ENCODE measurements at regions not wholly inside any gene's neighbourhood (a gene's known extent, or its start where the extent isn't known, plus 50 kb on each side); places are given as distances from the start of the nearest gene placed in this dataset.

DNA sequence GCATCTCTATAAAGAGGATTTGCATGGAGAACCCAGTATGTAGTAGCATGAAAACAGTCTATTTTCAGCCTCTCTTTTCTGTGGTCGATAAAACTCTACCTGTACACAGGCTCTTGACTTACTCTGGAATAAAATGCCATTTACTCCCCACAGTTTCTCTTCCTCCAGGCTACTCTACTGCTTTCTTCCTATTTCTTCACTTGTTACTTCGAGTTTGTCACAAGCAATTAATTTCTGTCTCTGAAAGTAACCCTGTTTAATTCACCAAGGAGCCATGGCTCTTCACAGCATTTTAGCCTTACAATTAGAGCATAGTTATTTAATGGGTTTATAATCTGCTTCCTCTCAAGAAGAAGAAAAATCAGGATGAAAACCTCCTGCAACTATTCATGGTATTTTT, 472.9 kb upstream of the PRKX start:
- intact Hi-C loops (cut with DNase I): no loop called here
- 57% methylated on average over 2 of the region's 2 CpGs for WGBS
- Histone ChIP-seq H3K9me3 (no peaks in the 10 kb centered on the region), H3K4me3 (no peak overlapping the region), H3K4me1 (no peaks in the 10 kb centered on the region), H3K36me3 (no peaks in the 10 kb centered on the region), H3K27ac (replicated peaks in 1 of 4) (no peak overlapping the region), H3K27me3 (no peaks in the 10 kb centered on the region)
- no peak for DNase-seq (ENCODE audit: extremely low spot score)
- no peak for TF ChIP-seq POLR2AphosphoS5 (IDR thresholded peaks at IDR 0.05)

DNA sequence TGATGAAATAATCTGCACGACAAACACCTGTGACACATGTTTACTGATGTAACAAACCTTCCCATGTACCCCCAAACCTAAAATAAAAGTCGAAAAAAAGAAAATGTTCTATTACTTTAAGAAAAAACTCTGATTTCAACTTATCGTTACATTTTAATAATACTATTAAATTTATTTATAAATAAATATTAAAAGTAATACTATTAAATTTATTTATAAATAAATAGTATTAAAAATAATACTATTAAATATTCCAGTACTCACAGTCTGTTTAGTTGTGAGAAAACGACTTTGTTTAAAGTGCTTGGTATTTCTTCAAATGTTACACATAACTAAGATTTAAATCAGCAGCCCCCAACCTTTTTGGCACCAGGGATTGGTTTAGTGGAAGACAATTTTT, 471.6 kb upstream of the PRKX start:
- 89% methylated on average over 4 of the region's 4 CpGs for whole genome bisulfite sequencing
- Histone ChIP-seq H3K36me3 (no peaks in the 10 kb centered on the region), H3K27ac (replicated peaks in 1 of 4) (no peak overlapping the region), H3K4me3 (no peak overlapping the region), H3K9me3 (no peaks in the 10 kb centered on the region), H3K27me3 (no peaks in the 10 kb centered on the region), H3K4me1 (no peaks in the 10 kb centered on the region)
- no peak for TF ChIP-seq POLR2A (IDR thresholded peaks at IDR 0.05; ENCODE audit: low read depth)
- TF ChIP-seq POLR2AphosphoS5 (IDR thresholded peaks at IDR 0.05): no peak
- TF ChIP-seq EP300 (IDR thresholded peaks at IDR 0.05): no peak
- TF ChIP-seq CTCF (IDR thresholded peaks at IDR 0.05): no peak
- DNase-seq (ENCODE audit: extremely low spot score): no peak
- intact Hi-C loops (cut with DNase I): no loop called here

DNA sequence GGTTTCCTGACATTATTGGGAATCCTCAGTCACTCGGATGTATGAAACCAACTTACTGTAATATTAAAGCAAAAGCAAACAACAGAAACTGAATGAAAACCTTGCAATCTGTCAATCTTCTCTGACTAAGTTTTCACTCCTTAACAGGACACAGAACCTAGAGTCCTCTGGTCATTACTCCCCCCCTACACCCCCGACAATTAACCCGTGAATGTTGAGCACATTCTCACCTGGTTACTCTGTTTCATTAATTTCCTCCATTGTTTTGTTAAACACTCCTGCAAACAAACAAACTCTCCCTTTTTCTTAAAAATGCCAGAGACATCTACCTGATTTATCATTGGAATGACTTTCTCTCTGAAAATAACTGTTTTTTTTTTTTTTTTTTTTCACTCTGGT, 469.0 kb upstream of the PRKX start:
- no peaks in the 10 kb centered on the region for H3K9me3 ChIP-seq
- 72% methylated on average over 3 of the region's 3 CpGs for WGBS
- DNase-seq (ENCODE audit: extremely low spot score): no peak
- no peak overlapping the region for H3K27ac ChIP-seq (replicated peaks in 1 of 4)
- no peak overlapping the region for H3K4me3 ChIP-seq
- TF ChIP-seq EP300 (IDR thresholded peaks at IDR 0.05): no peak
- TF ChIP-seq POLR2A (IDR thresholded peaks at IDR 0.05; ENCODE audit: low read depth): no peak
- TF ChIP-seq CTCF (IDR thresholded peaks at IDR 0.05): no peak
- no peak for TF ChIP-seq POLR2AphosphoS5 (IDR thresholded peaks at IDR 0.05)
- no peaks in the 10 kb centered on the region for H3K36me3 ChIP-seq
- intact Hi-C loops (cut with DNase I): no loop called here
- no peaks in the 10 kb centered on the region for H3K27me3 ChIP-seq
- H3K4me1 ChIP-seq: no peaks in the 10 kb centered on the region

GRCh38 chrX:4181782-4182407, 468.4 kb upstream of the PRKX start:
- intact Hi-C loops (cut with DNase I): no loop called here
- 77% methylated on average over 4 of the region's 4 CpGs for WGBS
- TF ChIP-seq EP300 (IDR thresholded peaks at IDR 0.05) (no peak), CTCF (IDR thresholded peaks at IDR 0.05) (no peak), POLR2AphosphoS5 (IDR thresholded peaks at IDR 0.05) (no peak), POLR2A (IDR thresholded peaks at IDR 0.05; ENCODE audit: low read depth) (no peak)

GRCh38 chrX:4179031-4179430, 465.6 kb upstream of the PRKX start:
- intact Hi-C loops (cut with DNase I): no loop called here

More at GRCh38 chrX:4181782-4182407, 468.4 kb upstream of the PRKX start:
- H3K27ac ChIP-seq (replicated peaks in 1 of 4): no peak overlapping the region
- H3K4me1 ChIP-seq: no peaks in the 10 kb centered on the region
- H3K9me3 ChIP-seq: no peaks in the 10 kb centered on the region
- no peaks in the 10 kb centered on the region for H3K27me3 ChIP-seq
- no peak overlapping the region for H3K4me3 ChIP-seq
- DNase-seq (ENCODE audit: extremely low spot score): no peak
- no peaks in the 10 kb centered on the region for H3K36me3 ChIP-seq

More at GRCh38 chrX:4179031-4179430, 465.6 kb upstream of the PRKX start:
- TF ChIP-seq CTCF (IDR thresholded peaks at IDR 0.05): no peak
- no peak for TF ChIP-seq POLR2A (IDR thresholded peaks at IDR 0.05; ENCODE audit: low read depth)
- TF ChIP-seq POLR2AphosphoS5 (IDR thresholded peaks at IDR 0.05): no peak
- no peak for TF ChIP-seq EP300 (IDR thresholded peaks at IDR 0.05)
- Histone ChIP-seq H3K27me3 (no peaks in the 10 kb centered on the region), H3K27ac (replicated peaks in 1 of 4) (no peak overlapping the region), H3K4me3 (no peak overlapping the region), H3K36me3 (no peaks in the 10 kb centered on the region), H3K4me1 (no peaks in the 10 kb centered on the region), H3K9me3 (no peaks in the 10 kb centered on the region)
- no peak for DNase-seq (ENCODE audit: extremely low spot score)
- WGBS: 54% methylated on average over 1 of the region's 1 CpG
